SK-N-SH (cell line): ENCODE measurements at regions not wholly inside any gene's neighbourhood (a gene's known extent, or its start where the extent isn't known, plus 50 kb on each side); places are given as distances from the start of the nearest gene placed in this dataset.

Experiments used
- RAD21 ChIP-seq: IDR thresholded peaks from 2 replicates; pipeline ENCODE4 v1.6.1; 2012; ENCODE audit warnings: mild to moderate bottlenecking, low read length
- TF ChIP-seq, protein P1 (sequence below): fragments of 200-600 bp; sonication (generic); IDR thresholded peaks from 2 replicates; pipeline ENCODE4 v1.6.1; 2017; ENCODE audit warnings: antibody characterized with exemption, mild to moderate bottlenecking, moderate library complexity

DNA sequence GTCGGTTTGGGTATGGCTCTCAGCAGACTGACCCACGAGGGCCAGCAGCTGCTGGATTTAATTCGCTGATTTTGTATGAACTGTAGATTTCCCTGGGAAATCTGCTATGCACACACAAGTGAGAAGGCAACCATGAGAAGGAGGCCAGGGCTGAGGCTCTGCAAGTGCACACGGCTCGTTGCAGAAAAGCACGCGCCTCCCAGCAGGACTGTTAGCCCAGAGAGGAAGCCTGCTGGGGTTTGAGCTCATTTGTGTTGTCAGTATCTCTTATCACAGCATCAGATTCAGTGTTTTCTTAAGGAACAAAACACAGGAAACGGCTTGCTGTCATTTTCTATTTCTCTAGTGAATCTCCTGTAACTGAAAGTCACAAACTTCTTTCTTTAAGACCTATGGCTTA lies 296.2 kb upstream of the FAT1 start:
- TF ChIP-seq, protein P1, sequence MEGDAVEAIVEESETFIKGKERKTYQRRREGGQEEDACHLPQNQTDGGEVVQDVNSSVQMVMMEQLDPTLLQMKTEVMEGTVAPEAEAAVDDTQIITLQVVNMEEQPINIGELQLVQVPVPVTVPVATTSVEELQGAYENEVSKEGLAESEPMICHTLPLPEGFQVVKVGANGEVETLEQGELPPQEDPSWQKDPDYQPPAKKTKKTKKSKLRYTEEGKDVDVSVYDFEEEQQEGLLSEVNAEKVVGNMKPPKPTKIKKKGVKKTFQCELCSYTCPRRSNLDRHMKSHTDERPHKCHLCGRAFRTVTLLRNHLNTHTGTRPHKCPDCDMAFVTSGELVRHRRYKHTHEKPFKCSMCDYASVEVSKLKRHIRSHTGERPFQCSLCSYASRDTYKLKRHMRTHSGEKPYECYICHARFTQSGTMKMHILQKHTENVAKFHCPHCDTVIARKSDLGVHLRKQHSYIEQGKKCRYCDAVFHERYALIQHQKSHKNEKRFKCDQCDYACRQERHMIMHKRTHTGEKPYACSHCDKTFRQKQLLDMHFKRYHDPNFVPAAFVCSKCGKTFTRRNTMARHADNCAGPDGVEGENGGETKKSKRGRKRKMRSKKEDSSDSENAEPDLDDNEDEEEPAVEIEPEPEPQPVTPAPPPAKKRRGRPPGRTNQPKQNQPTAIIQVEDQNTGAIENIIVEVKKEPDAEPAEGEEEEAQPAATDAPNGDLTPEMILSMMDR: no peak
- TF ChIP-seq RAD21: no peak
